Sigmoid colon (tissue), 4 donors: ENCODE measurements at regions not wholly inside any gene's neighbourhood (a gene's known extent, or its start where the extent isn't known, plus 50 kb on each side); places are given as distances from the start of the nearest gene placed in this dataset.

Source experiments
- CTCF ChIP-seq, 4 experiments: fragments of 450-650 bp in 3 of 4; fragments of 200-600 bp in 1 of 4; IDR thresholded peaks; one replicate each; pipeline ENCODE4 v1.5.1; 2016 to 2019; ENCODE audit warnings: antibody characterized with exemption in 4 of 4, mild to moderate bottlenecking in 3 of 4, moderate library complexity in 2 of 4
- EP300 ChIP-seq, 4 donors: sonication (generic); formaldehyde crosslinking; IDR thresholded peaks; one replicate each; pipeline ENCODE4 v1.6.1; 2017; ENCODE audit warnings: antibody characterized with exemption in 4 of 4
- POLR2A ChIP-seq, 2 donors: fragments of 450-650 bp; IDR thresholded peaks; one replicate each; pipeline ENCODE4 v1.6.1; 2016; ENCODE audit warnings: antibody characterized with exemption in 2 of 2, mild to moderate bottlenecking in 2 of 2, moderate library complexity in 2 of 2
- POLR2AphosphoS5 ChIP-seq, 4 donors: sonication (generic); formaldehyde crosslinking; IDR thresholded peaks; one replicate each; pipeline ENCODE4 v1.6.1; 2017; ENCODE audit warnings: antibody characterized with exemption in 4 of 4

GRCh38 chr5:79850316-79850822, 140.7 kb downstream of the MTX3 start:
- TF ChIP-seq POLR2A (IDR thresholded peaks at IDR 0.05) (no peak), CTCF (IDR thresholded peaks at IDR 0.05) (no peak), EP300 (IDR thresholded peaks at IDR 0.05) (peak in 2 of 4 donors; percentile 8 to 35), POLR2AphosphoS5 (IDR thresholded peaks at IDR 0.05) (peak; percentile 38 to 64 (median 54))
